M059J (cell line): ENCODE measurements at regions not wholly inside any gene's neighbourhood (a gene's known extent, or its start where the extent isn't known, plus 50 kb on each side); places are given as distances from the start of the nearest gene placed in this dataset.
"Not testable (repeated sequence)": the region's sequence is repeated elsewhere in the genome, so short reads cannot be mapped to it uniquely, and the experiment has no call there.

Experiments
- DNase-seq: peaks from one replicate; pipeline ENCODE4 v3.0.0-alpha.2; 2012; ENCODE audit warnings: low read depth

DNA sequence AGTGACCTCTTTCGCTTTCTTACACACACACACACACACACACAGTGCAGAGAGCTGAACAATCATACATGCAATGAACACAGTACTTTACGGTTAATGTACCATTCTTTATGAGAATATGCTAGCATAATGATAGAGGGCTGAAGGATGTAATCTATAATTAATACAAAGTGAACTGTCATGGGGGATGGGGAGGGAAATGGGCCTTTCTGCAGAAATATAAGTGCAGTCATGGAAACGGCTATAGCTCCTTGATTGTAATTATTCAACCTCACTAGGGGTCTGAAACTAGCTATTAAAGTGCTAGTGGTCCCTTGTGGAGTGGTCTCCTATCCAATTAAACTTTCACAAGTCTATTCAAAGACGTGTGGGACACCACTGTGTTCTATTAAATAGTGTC is 443.2 kb upstream of the FOXG1 start:
- no peak for DNase-seq

GRCh38 chr14:28323951-28324741 is 442.4 kb upstream of the FOXG1 start:
- DNase-seq: no peak

DNA sequence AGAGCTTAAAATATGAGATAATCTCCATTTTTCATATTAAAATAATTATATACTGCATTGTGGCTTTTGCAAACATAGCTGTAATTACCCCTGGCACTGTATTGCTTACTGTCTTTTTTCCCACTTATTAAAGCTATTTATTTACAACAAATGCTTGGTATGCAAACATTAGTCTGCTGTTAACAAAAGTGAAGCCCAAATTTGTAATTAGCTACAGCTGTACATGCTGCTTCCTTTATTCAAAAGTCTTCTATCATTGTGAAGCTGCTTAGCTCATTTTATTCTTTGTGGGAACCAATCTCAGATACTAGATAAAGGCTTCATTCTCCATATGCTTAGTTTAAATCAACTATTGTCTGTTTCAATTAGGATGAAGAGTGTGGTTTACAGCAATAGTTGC is 425.8 kb upstream of the FOXG1 start:
- DNase-seq: no peak

- DNase-seq: peak; percentile 9
These were observed 422.2 kb upstream of the FOXG1 start for GRCh38 chr14:28344381-28344780.

DNA sequence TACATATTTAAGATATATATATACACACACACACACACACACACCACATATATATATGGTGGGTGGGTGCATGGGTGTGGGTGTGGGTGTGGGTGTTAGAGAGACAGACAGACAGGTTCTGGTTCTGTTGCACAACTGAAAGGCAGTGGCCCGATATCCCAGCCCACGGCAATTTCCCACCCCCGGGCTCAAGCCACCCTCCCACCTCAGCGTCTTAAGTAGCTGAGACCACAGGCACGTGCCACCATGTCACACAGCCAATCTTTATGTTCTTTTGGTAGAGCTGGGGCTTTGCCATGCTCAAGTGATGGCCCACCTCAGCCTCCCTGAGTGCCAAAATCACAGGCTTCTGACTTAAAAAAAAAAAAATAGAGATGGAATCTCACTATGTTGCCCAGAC is 417.8 kb upstream of the FOXG1 start:
- no peak for DNase-seq

DNA sequence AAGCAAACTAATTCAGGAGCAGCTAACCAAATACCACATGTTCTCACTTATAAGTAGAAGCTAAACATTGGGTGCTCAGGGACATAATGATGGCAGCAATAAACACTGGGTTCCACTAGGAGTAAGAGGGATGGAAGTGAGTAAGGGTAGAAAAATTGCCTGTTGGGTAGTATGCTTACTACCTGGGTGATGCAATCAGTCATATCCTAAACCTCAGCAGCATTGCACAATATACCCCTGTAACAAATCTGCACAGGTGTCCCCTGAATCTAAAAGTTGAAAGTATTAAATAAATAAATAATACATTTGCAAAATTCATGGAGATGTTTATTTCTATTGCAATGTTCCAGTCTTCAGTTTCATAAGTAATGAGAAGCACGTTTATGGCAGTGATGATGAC is 409.8 kb upstream of the FOXG1 start:
- DNase-seq: no peak

DNA sequence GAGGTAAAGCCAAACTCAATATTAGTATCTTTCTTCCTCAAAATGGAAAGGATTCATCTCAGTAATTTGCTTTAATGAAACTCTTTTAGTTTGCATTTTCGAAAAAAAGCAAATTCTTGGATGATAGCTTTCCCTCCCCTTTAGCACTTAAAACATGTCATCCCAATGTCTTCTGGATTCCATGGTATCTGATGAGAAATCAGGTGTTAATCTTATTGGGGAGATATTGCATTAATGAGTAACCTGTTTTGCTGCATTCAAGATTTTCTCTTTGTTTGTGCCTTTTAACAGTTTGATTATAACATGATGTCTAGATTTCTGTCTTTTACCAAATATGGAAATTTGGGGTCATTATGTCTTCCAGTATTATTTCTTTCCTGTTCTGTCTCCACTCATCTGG is 405.1 kb upstream of the FOXG1 start:
- no peak for DNase-seq

DNA sequence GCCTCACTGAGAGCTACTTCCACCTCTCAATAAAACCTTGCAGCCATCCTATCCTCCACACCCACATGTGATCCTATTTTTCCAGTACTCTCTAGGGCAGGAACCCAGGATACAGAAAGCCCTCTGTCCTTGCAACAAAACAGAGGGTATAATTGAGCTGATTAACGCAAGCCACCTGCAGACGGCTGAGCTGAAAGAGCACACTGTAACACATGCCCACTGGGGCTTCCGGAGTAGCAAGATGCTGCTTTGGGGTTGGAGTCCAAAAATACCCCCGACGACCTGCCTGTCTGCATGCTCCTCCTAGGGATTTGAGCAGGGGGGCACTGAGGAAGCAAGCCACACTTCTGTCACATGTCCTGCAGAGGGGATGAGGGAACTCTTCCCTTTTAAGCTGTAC is 401.1 kb upstream of the FOXG1 start:
- no peak for DNase-seq

DNA sequence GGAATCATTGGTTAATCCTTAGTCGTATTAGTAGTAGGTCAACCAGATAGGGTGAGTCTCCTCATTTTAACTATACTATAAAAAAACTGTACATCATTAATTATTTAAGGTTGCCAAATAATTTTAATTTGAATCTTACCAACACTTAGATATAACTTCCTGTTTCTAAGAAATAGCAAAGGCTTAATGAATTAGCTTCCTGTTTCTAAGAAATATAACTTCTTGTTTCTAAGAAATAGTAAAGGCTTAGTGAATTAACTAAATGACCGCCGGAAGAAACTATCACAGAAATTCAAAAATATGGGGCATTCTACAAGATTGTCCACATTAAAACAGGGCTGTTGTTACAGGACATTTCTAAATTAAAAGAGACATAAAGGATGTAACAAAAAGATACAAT is 392.9 kb upstream of the FOXG1 start:
- no peak for DNase-seq

- DNase-seq: peak; percentile 15
These were observed 391.3 kb upstream of the FOXG1 start for GRCh38 chr14:28375295-28375694.

DNA sequence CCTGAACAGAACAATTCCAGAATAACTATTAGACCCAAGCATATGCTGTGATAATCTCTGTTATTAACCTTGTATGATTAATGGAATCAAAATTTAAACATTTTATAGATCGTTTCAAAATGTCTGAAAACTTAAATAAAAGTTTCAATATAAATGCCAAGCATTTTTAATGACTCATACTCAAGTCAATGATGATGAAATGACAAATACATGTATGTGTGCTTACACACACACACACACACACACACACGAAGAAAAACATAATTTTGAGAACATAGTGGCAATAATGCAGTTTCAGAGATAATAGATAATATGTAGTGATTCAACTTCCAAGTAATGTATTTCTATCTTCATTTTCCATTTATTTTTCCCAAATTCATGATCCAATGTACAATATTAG is 384.9 kb upstream of the FOXG1 start:
- DNase-seq: no peak

DNA sequence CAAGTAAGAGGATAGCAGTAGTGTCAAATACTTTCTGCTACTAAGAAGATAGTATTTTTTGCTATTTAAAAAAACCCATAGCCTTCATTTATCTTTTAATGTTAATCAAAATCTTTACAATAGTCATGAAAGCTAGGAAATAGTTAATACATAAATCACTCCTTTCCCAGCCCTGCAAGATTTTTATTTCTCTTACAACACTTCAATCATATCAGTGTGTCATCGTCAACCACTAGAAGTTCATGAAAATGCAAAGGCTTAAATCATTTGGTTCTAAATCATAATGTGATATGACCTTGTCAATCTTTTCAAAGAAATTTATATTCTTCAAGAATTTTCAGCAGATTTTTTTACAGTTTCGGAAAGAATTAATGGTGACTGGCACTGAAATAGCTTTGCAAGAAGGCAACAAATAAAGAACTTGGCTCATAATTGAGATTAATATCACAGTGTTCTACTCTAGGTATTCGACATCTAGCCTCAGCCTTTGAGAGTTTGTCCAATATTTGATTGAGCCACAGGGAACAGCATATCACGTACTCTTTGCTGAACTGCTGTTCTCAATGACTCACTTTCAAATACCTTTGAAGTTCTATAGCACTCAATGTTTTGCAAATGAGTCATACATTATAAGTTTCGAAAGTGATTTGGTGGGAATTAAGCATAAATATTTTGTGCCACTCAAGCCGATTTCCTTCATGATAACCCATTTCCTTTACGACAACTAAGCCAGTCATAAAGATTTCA is 384.0 kb upstream of the FOXG1 start:
- DNase-seq: peak; percentile 63

DNA sequence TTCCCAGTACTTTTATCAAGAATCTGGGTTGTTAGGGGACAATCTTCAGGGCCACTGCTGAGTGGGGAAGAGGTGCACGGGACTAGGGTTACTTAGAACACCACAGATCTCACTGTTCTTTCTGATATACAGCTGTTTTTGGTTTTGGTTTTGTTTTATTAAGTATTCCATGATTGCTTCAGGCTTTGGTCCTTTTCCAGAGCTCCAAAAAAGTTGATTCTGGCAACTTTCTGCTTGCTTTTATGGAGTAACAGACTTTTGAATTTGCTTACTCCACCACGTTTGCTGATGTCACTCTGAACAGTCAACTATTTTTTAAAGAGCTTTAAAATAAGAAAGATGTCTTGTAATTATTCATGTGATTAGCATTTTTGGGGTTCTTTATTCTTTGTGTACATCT is 368.1 kb upstream of the FOXG1 start:
- no peak for DNase-seq

GRCh38 chr14:28401705-28402104 is 364.9 kb upstream of the FOXG1 start:
- not testable (repeated sequence) for DNase-seq

- DNase-seq: peak; percentile 7
These were observed 360.4 kb upstream of the FOXG1 start for GRCh38 chr14:28406196-28406595.

DNA sequence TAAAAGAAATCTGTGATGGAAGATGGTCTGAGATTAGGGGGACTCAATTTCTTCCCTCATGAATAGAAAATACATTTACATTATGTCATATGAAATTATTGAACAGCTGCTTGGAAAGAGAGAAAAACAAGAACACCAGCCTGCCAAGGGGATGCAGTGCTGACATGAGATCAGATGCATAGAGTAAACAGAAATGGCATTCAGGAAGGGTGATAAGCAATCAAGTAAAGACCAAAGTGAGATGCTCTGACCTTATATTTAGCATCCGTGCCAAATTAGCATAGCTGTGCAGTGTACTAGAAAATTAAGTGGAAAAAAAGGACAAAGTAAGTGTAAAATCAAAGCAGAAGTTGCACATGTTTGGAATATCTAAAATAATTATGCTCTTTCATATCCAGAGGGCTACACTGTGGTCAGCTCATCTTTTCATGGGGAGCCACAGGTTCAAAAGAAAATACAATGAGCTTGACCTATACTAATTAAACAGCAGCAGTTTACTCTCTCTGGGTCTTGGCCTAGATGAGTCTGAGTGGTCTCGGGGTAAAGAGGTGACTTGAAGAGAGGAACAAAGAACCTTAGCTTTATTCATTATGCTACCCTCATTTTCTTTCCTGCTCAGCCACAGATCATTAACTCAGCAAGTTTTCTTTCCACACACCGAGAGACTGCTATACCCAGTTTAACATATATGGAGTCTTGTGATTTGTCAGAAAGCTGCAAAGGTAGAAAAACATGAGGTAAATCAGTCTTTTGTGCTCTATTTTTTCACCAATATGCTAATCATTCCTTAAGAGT is 359.4 kb upstream of the FOXG1 start:
- DNase-seq: no peak

DNA sequence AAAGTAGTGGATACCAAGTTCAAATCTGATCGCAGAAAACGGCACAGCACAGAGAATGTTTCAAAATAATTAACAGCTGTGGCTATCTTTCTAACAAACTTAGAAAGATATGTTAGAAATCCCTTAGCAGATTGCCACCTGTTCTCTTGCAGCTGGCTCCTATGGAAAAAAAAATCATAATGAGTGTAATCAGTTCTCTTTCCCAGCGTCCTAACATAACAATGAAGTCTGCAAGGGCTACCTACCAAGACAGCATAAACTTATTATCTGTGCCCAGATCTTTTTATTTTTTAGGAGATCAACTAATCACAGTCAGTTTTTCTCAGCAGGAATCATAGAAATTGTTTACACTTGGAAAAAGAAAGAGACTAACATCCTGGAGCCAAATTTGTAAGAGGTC is 358.6 kb upstream of the FOXG1 start:
- no peak for DNase-seq

DNA sequence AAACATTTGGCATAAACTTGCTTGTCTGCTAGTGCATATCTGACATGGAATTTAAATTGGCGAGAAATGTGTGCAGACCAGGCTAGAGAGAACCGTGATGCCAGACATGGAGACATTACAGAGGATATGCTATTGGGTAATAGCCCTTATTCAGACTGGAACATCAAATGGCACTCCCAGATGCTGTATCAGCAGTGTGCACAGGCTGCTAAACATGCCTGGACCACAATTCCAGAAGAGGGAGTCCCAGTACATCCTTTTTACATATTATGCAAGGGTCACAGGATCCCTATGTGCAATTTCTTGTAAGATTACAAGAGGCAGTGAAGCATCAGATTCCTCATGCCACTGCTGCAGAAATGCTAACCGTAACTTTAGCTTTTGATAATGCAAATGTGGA is 354.5 kb upstream of the FOXG1 start:
- DNase-seq: peak; percentile 6

DNA sequence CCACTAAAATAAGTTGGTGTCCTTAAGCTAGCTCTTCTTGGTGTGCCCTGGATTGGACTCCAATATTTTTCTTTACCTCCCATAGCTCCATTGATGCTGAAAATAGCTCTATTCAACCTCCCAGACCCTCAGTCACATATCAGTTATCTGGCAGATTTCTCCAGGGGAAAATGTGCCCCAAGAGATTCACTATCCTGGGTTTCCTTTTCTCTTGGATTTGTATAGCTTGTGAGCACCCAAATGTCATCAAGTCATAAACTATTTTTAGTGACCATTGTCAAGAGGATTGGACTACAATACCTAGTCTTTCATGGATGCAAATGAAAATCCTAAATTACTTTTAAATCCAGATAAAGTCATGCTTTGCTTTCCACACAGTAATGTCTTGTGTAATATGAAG is 339.6 kb upstream of the FOXG1 start:
- no peak for DNase-seq

GRCh38 chr14:28436821-28437220 is 329.8 kb upstream of the FOXG1 start:
- no peak for DNase-seq

DNA sequence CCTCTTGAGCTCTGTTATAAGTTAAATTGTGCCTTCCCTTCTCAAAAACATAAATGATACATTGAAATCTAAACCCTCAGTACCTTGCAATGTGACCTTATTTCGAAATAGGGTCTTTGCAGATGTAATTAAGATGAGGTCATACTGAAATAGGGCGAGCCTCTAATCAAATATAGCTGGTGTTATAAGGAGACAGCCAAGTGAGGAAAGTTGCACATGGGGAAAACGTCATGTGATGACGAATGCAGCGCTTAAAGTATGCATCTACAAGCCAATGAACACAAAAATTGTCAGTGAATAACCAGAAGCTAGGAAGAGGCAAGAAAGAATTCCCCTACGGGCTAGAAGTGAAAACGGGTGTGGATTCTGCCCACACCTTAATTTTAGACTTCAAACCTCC is 305.2 kb upstream of the FOXG1 start:
- DNase-seq: no peak

DNA sequence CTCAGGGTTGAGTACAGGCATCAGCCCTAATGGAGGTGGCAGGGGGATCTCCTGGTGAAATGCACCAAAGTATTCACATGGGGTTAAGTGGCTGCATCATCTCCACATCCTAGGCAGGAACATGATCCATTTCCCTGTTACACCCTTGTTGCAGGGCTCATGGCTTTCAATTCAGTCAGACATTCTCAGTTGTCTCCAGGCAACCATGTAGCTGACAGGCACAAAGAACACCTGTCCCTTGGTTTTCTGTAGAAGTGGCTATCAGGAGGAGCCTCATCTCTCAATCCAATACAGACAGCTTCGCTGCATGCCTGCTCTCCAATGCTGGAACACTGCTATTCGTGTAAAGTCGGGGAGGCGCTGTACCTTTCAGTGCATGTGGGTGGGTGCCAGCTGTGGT is 299.0 kb upstream of the FOXG1 start:
- DNase-seq: no peak
